ENCODE measurements at regions not wholly inside any gene's neighbourhood (a gene's known extent, or its start where the extent isn't known, plus 50 kb on each side); places are given as distances from the start of the nearest gene placed in this dataset.

DNA sequence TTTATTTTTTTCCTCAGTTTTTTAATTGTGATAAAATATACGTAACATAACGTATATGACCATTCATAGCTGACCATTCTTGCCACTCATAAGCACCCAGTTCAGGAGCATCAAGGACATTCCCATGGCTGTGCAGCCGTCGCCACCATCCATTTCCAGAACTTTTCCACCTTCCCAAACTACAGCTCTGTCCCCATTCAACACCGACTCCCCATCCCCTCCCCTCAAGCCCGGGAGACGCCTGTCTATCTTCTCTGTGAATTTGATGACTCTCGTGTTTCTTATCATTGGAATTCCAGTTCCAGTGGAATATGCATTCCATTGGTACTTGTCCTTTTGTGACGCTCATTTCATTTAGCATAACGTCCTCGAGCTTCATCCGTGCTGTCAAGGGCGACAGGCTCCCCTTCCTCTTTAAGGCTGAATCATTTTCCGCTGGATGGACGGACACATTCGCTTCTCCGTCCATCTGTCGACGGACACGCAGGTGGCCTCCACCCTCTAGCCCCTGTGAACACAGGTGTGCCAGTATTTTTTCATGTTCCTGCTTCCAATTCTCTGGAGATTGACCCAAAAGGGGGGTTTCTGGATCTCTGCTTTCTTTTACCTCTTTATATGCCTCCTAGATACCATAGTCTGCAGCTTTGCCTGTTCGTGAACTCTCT, 88.1 kb downstream of the YTHDF1 start:
- TF ChIP-seq, protein P1, sequence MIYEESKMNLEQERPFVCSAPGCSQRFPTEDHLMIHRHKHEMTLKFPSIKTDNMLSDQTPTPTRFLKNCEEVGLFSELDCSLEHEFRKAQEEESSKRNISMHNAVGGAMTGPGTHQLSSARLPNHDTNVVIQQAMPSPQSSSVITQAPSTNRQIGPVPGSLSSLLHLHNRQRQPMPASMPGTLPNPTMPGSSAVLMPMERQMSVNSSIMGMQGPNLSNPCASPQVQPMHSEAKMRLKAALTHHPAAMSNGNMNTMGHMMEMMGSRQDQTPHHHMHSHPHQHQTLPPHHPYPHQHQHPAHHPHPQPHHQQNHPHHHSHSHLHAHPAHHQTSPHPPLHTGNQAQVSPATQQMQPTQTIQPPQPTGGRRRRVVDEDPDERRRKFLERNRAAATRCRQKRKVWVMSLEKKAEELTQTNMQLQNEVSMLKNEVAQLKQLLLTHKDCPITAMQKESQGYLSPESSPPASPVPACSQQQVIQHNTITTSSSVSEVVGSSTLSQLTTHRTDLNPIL (CRISPR knock-in tag; IDR thresholded peaks at IDR 0.05; ENCODE audit: low read depth) = no peak
- TF ChIP-seq, protein P2, sequence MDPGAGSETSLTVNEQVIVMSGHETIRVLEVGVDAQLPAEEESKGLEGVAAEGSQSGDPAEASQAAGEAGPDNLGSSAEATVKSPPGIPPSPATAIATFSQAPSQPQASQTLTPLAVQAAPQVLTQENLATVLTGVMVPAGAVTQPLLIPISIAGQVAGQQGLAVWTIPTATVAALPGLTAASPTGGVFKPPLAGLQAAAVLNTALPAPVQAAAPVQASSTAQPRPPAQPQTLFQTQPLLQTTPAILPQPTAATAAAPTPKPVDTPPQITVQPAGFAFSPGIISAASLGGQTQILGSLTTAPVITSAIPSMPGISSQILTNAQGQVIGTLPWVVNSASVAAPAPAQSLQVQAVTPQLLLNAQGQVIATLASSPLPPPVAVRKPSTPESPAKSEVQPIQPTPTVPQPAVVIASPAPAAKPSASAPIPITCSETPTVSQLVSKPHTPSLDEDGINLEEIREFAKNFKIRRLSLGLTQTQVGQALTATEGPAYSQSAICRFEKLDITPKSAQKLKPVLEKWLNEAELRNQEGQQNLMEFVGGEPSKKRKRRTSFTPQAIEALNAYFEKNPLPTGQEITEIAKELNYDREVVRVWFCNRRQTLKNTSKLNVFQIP (CRISPR knock-in tag; IDR thresholded peaks at IDR 0.05; ENCODE audit: borderline replicate concordance, low read depth) = no peak
- TF ChIP-seq ZNF565 (CRISPR knock-in tag; conservative IDR thresholded peaks at IDR 0.05; ENCODE audit: low read depth) (no peak), ZC3H10 (CRISPR knock-in tag; IDR thresholded peaks at IDR 0.05) (no peak), OSR1 (CRISPR knock-in tag; IDR thresholded peaks at IDR 0.05) (no peak), ZFP30 (CRISPR knock-in tag; IDR thresholded peaks at IDR 0.05) (no peak)
- ATAC-seq = no peak

DNA sequence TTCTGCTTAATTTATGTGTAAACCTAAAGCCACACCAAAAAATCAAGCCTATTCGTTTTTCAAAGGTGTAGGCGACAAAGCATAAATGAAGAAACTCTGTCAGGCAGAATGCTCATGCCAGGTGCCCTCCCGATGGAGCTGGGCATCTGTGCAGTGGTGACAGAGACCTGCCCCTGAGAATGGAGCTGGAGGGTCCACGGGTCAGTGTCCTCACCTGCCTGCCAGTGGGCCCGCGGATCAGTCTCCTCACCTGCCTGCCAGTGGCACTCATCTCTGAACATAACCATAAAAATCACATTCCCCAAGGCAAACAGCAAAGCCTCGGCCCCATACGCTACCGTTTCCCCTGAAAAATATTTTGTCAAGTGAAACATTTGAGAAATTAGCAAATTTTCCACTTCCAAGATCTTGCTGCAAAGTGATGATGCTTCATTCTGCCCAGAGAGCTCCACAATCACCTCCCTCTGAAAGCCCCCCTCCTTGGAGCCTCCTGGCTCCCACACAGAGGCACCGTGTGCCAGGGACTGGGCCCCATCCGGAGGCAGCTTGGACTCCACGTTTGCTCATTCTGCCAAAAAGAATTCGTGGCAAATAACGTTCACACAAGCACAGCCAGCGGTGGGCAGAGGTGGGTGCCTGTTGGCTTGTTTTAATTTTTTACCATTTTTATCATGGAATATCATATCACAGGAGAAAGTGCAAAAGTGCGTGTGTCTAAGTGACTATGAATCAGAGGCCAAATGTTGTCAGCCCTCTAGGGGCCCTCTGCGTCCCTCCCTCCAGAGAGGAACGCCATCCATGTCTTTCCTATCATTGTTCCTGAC, 88.8 kb downstream of the YTHDF1 start:
- TF ChIP-seq BACH2 (CRISPR knock-in tag; IDR thresholded peaks at IDR 0.05; ENCODE audit: borderline replicate concordance) (no peak), ARNTL (CRISPR knock-in tag; IDR thresholded peaks at IDR 0.05; ENCODE audit: borderline replicate concordance, low read depth) (no peak), ESRRG (CRISPR knock-in tag; IDR thresholded peaks at IDR 0.05) (no peak), ZNF8 (CRISPR knock-in tag; IDR thresholded peaks at IDR 0.05) (no peak), CSDC2 (CRISPR knock-in tag; IDR thresholded peaks at IDR 0.05) (no peak), OSR1 (CRISPR knock-in tag; IDR thresholded peaks at IDR 0.05) (no peak), ZFP3 (CRISPR knock-in tag; IDR thresholded peaks at IDR 0.05) (no peak), ZC3H10 (CRISPR knock-in tag; IDR thresholded peaks at IDR 0.05) (no peak), TCF4 (CRISPR knock-in tag; IDR thresholded peaks at IDR 0.05; ENCODE audit: borderline replicate concordance) (no peak), PPARA (CRISPR knock-in tag; IDR thresholded peaks at IDR 0.05; ENCODE audit: borderline replicate concordance) (no peak), GLIS3 (CRISPR knock-in tag; IDR thresholded peaks at IDR 0.05) (no peak), ISL1 (CRISPR knock-in tag; IDR thresholded peaks at IDR 0.05) (no peak), ZNF70 (CRISPR knock-in tag; IDR thresholded peaks at IDR 0.05) (no peak)
- TF ChIP-seq, protein P1 (CRISPR knock-in tag; IDR thresholded peaks at IDR 0.05; ENCODE audit: low read depth) = no peak
- no peak for ATAC-seq

DNA sequence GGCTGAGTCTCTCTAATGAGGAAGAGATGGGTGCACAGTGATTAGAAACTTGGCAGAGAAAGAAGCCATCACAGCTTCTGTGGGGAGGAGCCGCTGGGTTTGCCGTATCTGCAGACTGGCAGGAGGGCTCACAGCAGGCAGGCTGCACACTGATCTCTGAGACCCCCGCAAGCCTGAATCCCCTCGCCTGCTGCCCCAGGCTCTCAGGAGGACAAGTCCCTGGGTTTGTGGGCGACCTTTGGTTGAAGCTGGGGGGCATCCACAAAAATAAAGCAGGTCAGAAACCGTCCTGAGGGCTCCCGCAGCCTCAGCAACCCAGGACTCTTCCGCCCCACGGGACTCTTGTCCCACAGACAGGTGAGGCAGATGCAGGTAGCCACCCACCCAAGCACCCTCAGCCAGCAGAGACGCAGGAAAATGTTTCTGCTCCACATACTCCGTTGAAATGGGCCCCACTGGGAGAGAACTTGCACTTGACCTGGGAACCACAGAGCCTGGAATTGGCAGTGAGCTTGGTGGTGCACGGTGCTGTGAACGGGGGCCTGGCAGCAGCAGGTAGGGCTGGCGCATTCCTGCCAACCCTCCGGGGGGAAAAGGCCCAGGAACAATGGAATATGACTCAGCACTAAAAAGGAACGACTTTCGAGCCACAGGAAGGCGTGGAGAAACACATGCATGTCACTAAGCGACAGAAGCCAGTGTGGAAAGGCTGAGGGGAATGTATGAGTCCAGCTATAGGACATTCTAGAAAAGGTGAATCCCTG, 89.9 kb downstream of the YTHDF1 start:
- ATAC-seq = no peak
- TF ChIP-seq ARNTL (CRISPR knock-in tag; IDR thresholded peaks at IDR 0.05; ENCODE audit: borderline replicate concordance, low read depth) (no peak), GLIS3 (CRISPR knock-in tag; IDR thresholded peaks at IDR 0.05) (no peak), ZFP30 (CRISPR knock-in tag; IDR thresholded peaks at IDR 0.05) (no peak), RARB (CRISPR knock-in tag; IDR thresholded peaks at IDR 0.05) (no peak), ZFP3 (CRISPR knock-in tag; IDR thresholded peaks at IDR 0.05) (no peak), PPARA (CRISPR knock-in tag; IDR thresholded peaks at IDR 0.05; ENCODE audit: borderline replicate concordance) (no peak), BACH2 (CRISPR knock-in tag; IDR thresholded peaks at IDR 0.05; ENCODE audit: borderline replicate concordance) (no peak), ZNF565 (CRISPR knock-in tag; conservative IDR thresholded peaks at IDR 0.05; ENCODE audit: low read depth) (no peak)
- TF ChIP-seq, protein P2 (CRISPR knock-in tag; IDR thresholded peaks at IDR 0.05; ENCODE audit: borderline replicate concordance, low read depth) = no peak
- TF ChIP-seq, protein P3, sequence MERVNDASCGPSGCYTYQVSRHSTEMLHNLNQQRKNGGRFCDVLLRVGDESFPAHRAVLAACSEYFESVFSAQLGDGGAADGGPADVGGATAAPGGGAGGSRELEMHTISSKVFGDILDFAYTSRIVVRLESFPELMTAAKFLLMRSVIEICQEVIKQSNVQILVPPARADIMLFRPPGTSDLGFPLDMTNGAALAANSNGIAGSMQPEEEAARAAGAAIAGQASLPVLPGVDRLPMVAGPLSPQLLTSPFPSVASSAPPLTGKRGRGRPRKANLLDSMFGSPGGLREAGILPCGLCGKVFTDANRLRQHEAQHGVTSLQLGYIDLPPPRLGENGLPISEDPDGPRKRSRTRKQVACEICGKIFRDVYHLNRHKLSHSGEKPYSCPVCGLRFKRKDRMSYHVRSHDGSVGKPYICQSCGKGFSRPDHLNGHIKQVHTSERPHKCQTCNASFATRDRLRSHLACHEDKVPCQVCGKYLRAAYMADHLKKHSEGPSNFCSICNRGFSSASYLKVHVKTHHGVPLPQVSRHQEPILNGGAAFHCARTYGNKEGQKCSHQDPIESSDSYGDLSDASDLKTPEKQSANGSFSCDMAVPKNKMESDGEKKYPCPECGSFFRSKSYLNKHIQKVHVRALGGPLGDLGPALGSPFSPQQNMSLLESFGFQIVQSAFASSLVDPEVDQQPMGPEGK (CRISPR knock-in tag; IDR thresholded peaks at IDR 0.05; ENCODE audit: borderline replicate concordance) = no peak

Measured in SK-N-SH treated with all-trans-retinoic acid at 6 μM for 48 hours (cell line).